ENCODE measurements at regions not wholly inside any gene's neighbourhood (a gene's known extent, or its start where the extent isn't known, plus 50 kb on each side); places are given as distances from the start of the nearest gene placed in this dataset.

DNA sequence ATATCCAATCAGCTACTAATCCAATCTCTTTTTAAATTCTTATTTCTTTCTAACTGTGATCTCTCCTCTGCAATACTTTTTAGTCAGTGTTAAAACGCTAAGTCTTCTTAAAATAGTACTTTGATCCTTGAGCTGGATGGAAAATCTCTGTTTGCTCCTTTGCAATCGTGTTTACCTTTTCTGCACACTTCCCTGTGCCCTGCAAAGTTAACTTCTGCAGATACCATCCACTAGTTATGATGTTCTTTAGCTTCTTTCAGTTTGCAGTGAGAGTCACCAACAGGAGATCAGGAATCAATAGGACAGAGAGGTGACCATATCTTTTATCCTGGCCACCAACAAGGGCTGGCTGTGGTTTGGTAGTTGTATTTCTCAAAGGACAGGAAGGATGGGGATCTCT, 391.5 kb downstream of the GASK1B start:
- H3K4me3 Mint-ChIP-seq: no peak overlapping the region
- TF ChIP-seq, protein P1, sequence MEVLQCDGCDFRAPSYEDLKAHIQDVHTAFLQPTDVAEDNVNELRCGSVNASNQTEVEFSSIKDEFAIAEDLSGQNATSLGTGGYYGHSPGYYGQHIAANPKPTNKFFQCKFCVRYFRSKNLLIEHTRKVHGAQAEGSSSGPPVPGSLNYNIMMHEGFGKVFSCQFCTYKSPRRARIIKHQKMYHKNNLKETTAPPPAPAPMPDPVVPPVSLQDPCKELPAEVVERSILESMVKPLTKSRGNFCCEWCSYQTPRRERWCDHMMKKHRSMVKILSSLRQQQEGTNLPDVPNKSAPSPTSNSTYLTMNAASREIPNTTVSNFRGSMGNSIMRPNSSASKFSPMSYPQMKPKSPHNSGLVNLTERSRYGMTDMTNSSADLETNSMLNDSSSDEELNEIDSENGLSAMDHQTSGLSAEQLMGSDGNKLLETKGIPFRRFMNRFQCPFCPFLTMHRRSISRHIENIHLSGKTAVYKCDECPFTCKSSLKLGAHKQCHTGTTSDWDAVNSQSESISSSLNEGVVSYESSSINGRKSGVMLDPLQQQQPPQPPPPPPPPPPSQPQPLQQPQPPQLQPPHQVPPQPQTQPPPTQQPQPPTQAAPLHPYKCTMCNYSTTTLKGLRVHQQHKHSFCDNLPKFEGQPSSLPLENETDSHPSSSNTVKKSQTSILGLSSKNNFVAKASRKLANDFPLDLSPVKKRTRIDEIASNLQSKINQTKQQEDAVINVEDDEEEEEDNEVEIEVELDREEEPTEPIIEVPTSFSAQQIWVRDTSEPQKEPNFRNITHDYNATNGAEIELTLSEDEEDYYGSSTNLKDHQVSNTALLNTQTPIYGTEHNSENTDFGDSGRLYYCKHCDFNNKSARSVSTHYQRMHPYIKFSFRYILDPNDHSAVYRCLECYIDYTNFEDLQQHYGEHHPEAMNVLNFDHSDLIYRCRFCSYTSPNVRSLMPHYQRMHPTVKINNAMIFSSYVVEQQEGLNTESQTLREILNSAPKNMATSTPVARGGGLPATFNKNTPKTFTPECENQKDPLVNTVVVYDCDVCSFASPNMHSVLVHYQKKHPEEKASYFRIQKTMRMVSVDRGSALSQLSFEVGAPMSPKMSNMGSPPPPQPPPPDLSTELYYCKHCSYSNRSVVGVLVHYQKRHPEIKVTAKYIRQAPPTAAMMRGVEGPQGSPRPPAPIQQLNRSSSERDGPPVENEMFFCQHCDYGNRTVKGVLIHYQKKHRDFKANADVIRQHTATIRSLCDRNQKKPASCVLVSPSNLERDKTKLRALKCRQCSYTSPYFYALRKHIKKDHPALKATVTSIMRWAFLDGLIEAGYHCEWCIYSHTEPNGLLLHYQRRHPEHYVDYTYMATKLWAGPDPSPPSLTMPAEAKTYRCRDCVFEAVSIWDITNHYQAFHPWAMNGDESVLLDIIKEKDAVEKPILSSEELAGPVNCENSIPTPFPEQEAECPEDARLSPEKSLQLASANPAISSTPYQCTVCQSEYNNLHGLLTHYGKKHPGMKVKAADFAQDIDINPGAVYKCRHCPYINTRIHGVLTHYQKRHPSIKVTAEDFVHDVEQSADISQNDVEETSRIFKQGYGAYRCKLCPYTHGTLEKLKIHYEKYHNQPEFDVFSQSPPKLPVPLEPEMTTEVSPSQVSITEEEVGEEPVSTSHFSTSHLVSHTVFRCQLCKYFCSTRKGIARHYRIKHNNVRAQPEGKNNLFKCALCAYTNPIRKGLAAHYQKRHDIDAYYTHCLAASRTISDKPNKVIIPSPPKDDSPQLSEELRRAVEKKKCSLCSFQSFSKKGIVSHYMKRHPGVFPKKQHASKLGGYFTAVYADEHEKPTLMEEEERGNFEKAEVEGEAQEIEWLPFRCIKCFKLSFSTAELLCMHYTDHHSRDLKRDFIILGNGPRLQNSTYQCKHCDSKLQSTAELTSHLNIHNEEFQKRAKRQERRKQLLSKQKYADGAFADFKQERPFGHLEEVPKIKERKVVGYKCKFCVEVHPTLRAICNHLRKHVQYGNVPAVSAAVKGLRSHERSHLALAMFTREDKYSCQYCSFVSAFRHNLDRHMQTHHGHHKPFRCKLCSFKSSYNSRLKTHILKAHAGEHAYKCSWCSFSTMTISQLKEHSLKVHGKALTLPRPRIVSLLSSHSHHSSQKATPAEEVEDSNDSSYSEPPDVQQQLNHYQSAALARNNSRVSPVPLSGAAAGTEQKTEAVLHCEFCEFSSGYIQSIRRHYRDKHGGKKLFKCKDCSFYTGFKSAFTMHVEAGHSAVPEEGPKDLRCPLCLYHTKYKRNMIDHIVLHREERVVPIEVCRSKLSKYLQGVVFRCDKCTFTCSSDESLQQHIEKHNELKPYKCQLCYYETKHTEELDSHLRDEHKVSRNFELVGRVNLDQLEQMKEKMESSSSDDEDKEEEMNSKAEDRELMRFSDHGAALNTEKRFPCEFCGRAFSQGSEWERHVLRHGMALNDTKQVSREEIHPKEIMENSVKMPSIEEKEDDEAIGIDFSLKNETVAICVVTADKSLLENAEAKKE (CRISPR knock-in tag; IDR thresholded peaks at IDR 0.05): no peak
- TF ChIP-seq, protein P2, sequence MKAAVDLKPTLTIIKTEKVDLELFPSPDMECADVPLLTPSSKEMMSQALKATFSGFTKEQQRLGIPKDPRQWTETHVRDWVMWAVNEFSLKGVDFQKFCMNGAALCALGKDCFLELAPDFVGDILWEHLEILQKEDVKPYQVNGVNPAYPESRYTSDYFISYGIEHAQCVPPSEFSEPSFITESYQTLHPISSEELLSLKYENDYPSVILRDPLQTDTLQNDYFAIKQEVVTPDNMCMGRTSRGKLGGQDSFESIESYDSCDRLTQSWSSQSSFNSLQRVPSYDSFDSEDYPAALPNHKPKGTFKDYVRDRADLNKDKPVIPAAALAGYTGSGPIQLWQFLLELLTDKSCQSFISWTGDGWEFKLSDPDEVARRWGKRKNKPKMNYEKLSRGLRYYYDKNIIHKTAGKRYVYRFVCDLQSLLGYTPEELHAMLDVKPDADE (IDR thresholded peaks at IDR 0.05): no peak
- TF ChIP-seq, protein P3, sequence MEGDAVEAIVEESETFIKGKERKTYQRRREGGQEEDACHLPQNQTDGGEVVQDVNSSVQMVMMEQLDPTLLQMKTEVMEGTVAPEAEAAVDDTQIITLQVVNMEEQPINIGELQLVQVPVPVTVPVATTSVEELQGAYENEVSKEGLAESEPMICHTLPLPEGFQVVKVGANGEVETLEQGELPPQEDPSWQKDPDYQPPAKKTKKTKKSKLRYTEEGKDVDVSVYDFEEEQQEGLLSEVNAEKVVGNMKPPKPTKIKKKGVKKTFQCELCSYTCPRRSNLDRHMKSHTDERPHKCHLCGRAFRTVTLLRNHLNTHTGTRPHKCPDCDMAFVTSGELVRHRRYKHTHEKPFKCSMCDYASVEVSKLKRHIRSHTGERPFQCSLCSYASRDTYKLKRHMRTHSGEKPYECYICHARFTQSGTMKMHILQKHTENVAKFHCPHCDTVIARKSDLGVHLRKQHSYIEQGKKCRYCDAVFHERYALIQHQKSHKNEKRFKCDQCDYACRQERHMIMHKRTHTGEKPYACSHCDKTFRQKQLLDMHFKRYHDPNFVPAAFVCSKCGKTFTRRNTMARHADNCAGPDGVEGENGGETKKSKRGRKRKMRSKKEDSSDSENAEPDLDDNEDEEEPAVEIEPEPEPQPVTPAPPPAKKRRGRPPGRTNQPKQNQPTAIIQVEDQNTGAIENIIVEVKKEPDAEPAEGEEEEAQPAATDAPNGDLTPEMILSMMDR (conservative IDR thresholded peaks at IDR 0.05; ENCODE audit: low read depth in 2 of 2): no peak
- no peak for TF ChIP-seq STAT1 (IDR thresholded peaks at IDR 0.05; ENCODE audit: unreplicated experiment)
- no peak for TF ChIP-seq ZNF114 (CRISPR knock-in tag; IDR thresholded peaks at IDR 0.05)
- no peak for TF ChIP-seq EZH2 (IDR thresholded peaks at IDR 0.05; ENCODE audit: low read depth, unreplicated experiment)
- no peak for TF ChIP-seq CREB1 (CRISPR knock-in tag; IDR thresholded peaks at IDR 0.05; ENCODE audit: low read depth)
- TF ChIP-seq, protein P4, sequence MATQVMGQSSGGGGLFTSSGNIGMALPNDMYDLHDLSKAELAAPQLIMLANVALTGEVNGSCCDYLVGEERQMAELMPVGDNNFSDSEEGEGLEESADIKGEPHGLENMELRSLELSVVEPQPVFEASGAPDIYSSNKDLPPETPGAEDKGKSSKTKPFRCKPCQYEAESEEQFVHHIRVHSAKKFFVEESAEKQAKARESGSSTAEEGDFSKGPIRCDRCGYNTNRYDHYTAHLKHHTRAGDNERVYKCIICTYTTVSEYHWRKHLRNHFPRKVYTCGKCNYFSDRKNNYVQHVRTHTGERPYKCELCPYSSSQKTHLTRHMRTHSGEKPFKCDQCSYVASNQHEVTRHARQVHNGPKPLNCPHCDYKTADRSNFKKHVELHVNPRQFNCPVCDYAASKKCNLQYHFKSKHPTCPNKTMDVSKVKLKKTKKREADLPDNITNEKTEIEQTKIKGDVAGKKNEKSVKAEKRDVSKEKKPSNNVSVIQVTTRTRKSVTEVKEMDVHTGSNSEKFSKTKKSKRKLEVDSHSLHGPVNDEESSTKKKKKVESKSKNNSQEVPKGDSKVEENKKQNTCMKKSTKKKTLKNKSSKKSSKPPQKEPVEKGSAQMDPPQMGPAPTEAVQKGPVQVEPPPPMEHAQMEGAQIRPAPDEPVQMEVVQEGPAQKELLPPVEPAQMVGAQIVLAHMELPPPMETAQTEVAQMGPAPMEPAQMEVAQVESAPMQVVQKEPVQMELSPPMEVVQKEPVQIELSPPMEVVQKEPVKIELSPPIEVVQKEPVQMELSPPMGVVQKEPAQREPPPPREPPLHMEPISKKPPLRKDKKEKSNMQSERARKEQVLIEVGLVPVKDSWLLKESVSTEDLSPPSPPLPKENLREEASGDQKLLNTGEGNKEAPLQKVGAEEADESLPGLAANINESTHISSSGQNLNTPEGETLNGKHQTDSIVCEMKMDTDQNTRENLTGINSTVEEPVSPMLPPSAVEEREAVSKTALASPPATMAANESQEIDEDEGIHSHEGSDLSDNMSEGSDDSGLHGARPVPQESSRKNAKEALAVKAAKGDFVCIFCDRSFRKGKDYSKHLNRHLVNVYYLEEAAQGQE (IDR thresholded peaks at IDR 0.05; ENCODE audit: unreplicated experiment): no peak
- TF ChIP-seq EZH2phosphoT487 (IDR thresholded peaks at IDR 0.05; ENCODE audit: unreplicated experiment): no peak
- TF ChIP-seq NANOG (IDR thresholded peaks at IDR 0.05; ENCODE audit: borderline replicate concordance): no peak
- no peak for TF ChIP-seq ZNF331 (CRISPR knock-in tag; IDR thresholded peaks at IDR 0.05; ENCODE audit: low read depth)
- no peak for TF ChIP-seq POLR2AphosphoS5 (IDR thresholded peaks at IDR 0.05; ENCODE audit: low read depth)
- TF ChIP-seq JUNB (IDR thresholded peaks at IDR 0.05; ENCODE audit: unreplicated experiment): no peak

More for the DNA sequence above, 391.5 kb downstream of the GASK1B start:
- no peak overlapping the region for H3K27ac ChIP-seq (ENCODE audit: low read depth)
- no peaks in the 10 kb centered on the region for H3K27me3 Mint-ChIP-seq (ENCODE audit: insufficient read depth, low read depth, poor library complexity)
- ATAC-seq (no peak), DNase-seq (ENCODE audit: low spot score) (no peak)
- H3K79me2 ChIP-seq (replicated peaks; ENCODE audit: insufficient read depth): no peaks in the 10 kb centered on the region
- H3K4me2 ChIP-seq: no peak overlapping the region
- no peak overlapping the region for H3K4me3 ChIP-seq
- H3K9me2 ChIP-seq (ENCODE audit: insufficient read depth): peaks cover 3% of the 10 kb centered on the region
- no peaks in the 10 kb centered on the region for H3F3A ChIP-seq (replicated peaks; ENCODE audit: low read depth)
- H3K27me3 ChIP-seq (ENCODE audit: insufficient read depth): no peaks in the 10 kb centered on the region
- H4K20me1 ChIP-seq (replicated peaks; ENCODE audit: insufficient read depth): no peaks in the 10 kb centered on the region
- H3K36me3 Mint-ChIP-seq (ENCODE audit: low read depth): no peaks in the 10 kb centered on the region
- H3K4me1 ChIP-seq (ENCODE audit: insufficient read depth): no peaks in the 10 kb centered on the region
- H3K27ac Mint-ChIP-seq: no peak overlapping the region
- no peaks in the 10 kb centered on the region for H3K4me1 Mint-ChIP-seq
- H3K36me3 ChIP-seq (ENCODE audit: insufficient read depth): no peaks in the 10 kb centered on the region
- no peak overlapping the region; the same call in 1 of the 2 replicates for H2AFZ ChIP-seq
- H3K9me3 Mint-ChIP-seq: no peaks in the 10 kb centered on the region
